Forelimb muscle (tissue), 1 donor: ENCODE measurements at regions not wholly inside any gene's neighbourhood (a gene's known extent, or its start where the extent isn't known, plus 50 kb on each side); places are given as distances from the start of the nearest gene placed in this dataset.

Source experiments
- DNase-seq: peaks from one replicate; pipeline ENCODE4 v3.0.0-alpha.2; 2013; ENCODE audit warnings: low read depth

GRCh38 chr1:55338448-55338820 lies 123.3 kb upstream of the USP24 start:
- no peak for DNase-seq

GRCh38 chr1:55337801-55338447 lies 122.8 kb upstream of the USP24 start:
- DNase-seq = no peak

GRCh38 chr1:55334797-55335196 lies 119.6 kb upstream of the USP24 start:
- DNase-seq = no peak

- no peak for DNase-seq
Observed at GRCh38 chr1:55334160-55334559, 119.0 kb upstream of the USP24 start.

GRCh38 chr1:55333461-55333860 lies 118.3 kb upstream of the USP24 start:
- no peak for DNase-seq

DNA sequence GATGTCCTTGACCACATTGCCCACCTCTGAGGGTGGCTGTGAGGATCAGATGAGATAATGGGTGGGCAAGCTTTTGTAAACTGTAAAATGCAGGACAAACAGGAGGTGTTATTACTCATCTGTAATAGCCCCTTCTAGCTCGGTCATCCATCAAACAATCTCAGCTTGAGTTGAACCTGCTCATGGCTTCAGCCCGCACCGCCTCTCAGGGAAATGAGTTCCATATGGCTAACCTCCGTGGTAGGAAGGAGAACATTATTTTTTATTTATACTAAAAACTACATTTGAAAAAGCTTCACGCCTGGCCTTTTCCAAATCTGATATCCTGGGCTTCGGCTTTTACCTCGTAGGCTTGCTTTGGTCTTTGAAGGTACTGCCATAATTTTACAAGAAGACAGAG lies 116.2 kb upstream of the USP24 start:
- no peak for DNase-seq

- no peak for DNase-seq
Observed at GRCh38 chr1:55329808-55330432, 114.8 kb upstream of the USP24 start.

- no peak for DNase-seq
Observed at GRCh38 chr1:55329091-55329490, 113.9 kb upstream of the USP24 start.

DNA sequence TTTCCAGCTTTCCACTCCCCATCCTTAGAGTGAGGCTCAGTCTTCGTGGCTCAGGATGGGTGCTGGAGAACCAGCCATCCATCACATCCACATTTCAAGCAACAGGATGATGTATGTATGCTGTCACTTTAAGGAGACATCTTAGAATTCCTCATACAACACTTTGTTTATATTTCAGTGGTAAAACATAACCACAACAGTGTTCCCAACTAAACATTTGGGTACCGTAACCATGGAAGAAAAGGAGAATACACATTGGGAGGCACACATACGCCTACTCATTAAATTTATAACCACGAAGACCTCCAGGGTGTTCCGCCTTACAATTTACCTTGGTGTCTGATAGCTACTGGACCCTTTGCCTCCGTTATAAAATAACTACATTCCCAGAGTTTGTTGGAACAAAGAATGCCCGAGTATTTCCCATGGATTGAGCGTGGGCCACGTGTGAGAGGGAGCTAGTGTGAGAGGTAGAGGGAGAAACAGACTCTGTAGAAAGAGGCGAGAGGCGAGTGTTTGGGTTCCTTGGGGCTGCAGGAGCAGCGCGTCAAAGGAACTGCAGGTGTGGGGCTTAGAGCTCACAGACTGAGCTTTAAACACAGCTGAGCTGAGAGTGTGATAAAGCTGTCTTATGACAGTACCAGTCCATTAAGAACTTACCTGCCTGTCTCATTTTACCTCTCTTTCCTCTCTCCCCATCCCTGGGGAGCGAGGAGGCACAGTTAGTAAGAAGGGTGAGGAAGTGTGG lies 111.5 kb upstream of the USP24 start:
- DNase-seq = no peak

DNA sequence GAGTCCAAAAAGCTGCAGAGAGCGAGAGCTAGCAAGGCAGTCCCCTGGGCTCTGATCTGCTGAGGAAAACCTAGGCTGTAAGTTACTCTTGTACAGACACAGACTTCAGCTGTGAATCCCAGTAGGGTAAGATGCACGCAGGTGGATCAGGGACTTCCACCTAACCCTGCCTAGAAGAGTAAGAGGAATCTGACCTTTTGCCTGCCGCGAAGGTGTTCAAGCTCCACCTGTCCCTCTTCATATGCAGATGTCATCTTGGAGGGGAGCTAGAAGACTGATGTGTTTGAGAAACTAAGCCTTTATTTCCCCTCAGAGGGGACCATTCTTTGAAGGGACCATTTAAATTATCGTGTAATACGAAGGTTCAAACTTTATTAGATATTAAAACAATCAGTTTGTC lies 108.6 kb upstream of the USP24 start:
- no peak for DNase-seq

DNA sequence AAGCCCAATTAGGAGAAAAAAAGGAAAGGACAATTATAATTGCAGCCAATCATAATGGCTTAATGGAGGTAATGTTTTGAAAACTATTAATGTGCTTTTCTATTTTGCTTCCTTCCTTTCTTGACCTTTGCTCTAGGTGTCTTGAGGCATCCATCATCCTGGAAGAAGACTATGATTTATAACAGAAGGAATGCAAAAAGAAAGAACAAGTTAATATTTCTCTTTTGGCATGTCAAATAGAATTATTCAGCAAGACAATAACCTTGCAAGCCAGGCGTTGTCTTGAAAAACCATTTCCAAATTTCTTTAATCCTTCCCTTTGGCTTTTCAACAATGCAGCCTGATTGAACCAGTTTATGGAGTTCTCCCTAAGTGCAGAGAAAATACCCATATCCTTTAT lies 107.7 kb upstream of the USP24 start:
- DNase-seq = no peak

DNA sequence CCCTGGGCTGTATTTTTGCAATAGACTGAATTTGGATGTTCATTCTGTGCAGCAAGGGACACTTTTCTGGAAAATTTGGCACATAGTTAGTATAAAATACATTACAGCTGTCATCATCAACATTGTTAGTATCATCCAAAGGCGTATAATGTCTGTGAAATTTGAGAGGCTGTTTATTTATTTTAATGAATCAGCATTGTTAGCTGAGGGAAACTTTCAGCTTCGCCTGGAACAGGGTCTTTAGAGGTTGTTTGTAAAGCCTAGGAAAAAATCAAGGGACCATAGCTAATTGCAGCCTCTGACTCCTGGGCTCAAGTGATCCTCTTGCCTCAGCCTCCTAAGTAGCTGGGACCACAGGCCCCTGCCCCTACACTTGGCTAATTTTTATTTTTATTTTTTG lies 106.8 kb upstream of the USP24 start:
- DNase-seq = peak; percentile 43

GRCh38 chr1:55320891-55321290 lies 105.7 kb upstream of the USP24 start:
- no peak for DNase-seq

DNA sequence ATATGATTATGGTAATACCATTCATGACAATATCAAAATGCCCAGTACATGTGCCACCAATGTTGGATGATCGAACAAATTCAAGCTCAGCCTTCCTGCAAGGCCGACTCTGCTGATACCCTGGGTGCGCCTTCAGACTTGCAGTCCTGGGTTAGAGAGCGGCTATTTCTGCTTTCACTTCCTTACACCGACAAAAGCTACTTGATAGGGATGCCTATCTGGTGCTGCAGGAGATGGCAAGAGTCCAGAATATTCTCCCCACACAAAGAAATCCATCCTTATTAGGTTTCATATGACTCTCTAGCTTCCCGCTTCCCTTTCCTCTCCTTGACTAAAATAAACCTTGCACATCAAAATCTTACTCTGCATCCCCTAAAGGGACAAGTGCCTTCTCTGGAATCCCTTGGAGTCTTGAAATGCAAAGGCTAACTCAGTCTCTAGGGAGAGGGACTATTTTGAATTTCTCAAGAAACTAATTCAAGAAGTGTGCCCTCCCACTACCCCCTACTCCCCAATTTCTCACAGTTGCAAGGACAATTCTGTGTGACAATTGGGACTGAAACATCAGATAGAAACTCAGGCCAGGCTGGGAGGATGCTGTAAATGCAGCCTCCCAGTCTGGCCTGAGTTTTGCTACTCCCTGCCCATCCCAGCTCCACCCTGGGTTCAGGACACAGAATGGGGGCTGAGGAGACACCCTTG lies 103.1 kb upstream of the USP24 start:
- no peak for DNase-seq

DNA sequence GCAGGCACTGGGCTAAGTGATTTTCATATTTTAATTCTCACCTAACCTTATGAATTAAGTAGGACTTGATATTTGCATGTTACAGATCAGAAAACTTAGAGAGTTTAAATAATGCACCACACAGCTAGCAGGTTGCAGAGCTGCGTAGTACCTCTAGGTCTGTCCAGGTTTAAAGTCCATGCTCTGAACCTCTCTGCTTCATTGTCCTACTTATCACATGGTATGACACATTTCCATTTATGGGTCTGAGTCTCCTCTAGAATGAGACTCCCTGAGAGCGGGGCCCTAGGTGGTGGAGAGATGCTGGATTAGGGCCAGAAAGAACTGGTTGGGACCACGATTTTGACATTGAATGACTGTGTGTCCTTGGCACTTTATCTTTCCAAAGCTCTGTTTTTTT lies 102.5 kb upstream of the USP24 start:
- no peak for DNase-seq

GRCh38 chr1:55316947-55317662 lies 101.9 kb upstream of the USP24 start:
- DNase-seq = no peak

GRCh38 chr1:55316502-55316901 lies 101.3 kb upstream of the USP24 start:
- no peak for DNase-seq

- no peak for DNase-seq
Observed at GRCh38 chr1:55315552-55315951, 100.4 kb upstream of the USP24 start.

DNA sequence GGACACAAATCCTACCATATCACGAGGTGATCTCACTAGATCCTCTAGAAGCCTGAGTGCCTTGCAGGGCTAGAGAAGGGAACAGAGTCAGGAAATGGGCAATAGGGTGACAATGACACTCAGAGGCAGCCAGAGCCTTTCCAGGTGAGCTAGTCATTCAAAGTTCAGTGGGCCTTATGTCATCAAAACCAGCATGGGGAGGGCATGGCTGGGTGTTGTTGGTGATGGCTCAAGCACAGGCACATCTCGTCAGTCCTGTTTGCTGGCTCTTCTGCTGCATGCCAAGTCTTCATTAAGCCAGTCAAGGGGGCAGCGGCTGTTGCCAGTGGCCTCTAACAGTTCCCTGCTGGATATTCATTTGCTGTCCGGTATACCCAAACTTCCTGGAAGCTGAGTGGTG lies 99.6 kb upstream of the USP24 start:
- no peak for DNase-seq

- no peak for DNase-seq
Observed at GRCh38 chr1:55313903-55314302, 98.7 kb upstream of the USP24 start.

DNA sequence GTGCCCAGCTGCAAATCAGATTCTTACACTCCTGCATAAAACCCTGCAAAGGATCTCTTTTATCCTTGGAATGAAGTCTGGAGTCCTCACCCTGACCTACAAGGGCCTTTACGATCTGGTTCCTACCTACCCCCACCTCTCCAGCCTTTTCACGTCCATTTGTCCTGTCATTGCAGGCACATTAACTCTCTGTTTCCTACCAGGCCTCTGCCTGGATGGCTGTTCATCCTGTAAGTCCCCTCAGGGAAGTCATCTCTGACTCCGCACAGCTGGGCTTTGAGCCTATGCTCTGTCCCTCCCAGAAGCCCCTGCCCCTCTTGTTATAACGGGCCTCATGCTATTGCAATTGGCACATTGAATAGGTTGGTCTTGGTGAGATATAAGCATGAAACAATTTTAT lies 96.8 kb upstream of the USP24 start:
- no peak for DNase-seq

DNA sequence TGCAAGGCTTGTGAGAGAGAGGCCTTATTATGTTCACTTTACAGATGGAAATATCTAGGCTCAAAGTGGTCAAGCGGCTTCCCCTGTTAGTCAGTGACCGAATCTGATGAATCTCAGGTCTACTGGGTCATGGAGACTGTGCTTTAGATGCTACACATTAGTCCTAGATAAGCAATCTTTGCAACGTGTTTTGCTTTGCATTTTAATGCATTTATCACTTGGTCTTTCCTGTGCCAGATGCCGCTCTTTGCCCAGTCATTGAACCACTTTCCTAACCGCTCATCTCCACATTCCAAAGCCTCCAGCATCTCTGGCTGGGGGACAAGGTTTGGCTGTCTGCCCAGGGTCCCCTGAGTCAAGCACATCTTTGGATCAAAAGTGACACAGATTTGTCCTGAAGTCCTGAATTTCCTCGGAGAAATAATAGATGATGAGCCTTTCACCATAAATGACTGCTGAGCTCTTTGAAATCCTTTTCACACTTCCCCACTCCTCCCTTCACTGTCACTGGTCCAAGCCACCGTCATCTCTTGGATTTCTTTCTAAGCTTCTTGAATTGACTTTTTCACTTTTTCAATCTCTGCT lies 96.0 kb upstream of the USP24 start:
- peak; percentile 77 for DNase-seq
